ENCODE measurements at regions not wholly inside any gene's neighbourhood (a gene's known extent, or its start where the extent isn't known, plus 50 kb on each side); places are given as distances from the start of the nearest gene placed in this dataset.

DNA sequence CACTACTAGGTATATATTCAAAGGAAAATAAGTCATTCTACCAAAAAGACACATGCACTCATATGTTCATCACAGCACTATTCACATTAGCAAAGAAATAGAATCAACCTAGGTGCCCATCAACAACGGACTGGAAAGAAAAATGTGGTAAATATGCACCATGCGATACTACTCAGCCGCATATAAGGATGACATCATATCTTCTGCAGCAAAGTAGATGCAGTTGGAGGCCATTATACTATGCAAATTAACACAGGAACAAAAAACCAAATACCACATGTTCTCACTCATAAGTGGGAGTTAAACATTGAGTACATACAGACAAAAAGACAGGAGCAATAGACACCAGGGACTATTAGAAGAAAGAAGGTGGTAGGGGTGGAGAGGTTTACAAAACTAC is 412.1 kb upstream of the CWC22 start:
- no peak for DNase-seq (ENCODE audit: low spot score)
- TF ChIP-seq, protein P1, sequence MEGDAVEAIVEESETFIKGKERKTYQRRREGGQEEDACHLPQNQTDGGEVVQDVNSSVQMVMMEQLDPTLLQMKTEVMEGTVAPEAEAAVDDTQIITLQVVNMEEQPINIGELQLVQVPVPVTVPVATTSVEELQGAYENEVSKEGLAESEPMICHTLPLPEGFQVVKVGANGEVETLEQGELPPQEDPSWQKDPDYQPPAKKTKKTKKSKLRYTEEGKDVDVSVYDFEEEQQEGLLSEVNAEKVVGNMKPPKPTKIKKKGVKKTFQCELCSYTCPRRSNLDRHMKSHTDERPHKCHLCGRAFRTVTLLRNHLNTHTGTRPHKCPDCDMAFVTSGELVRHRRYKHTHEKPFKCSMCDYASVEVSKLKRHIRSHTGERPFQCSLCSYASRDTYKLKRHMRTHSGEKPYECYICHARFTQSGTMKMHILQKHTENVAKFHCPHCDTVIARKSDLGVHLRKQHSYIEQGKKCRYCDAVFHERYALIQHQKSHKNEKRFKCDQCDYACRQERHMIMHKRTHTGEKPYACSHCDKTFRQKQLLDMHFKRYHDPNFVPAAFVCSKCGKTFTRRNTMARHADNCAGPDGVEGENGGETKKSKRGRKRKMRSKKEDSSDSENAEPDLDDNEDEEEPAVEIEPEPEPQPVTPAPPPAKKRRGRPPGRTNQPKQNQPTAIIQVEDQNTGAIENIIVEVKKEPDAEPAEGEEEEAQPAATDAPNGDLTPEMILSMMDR (IDR thresholded peaks at IDR 0.05; ENCODE audit: extremely low read depth, insufficient read depth, missing control alignments): no peak
- in situ Hi-C loops (cut with MboI; ENCODE audit: low pct_unique_long_range_greater_than_20kb, low sequenced_read_pairs, unreplicated experiment): no loop called here

DNA sequence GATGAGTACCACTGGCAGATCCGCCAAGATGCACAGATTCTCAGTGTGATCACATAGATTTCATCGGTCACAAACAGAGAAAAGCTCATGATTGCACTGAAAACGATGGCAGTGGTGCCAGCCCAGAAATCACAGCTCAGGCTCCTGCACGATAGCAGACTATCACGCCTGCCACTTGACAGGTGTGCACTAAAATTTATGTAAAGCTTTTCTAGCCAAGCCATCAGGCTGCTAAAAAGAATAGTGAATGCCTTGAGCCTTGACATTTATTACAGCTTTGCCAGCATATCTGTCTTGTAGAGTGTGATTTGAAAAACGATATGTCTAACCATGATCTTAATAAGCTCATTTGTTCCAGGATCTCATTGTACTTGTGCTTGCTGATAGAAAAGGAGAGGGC is 409.5 kb upstream of the CWC22 start:
- TF ChIP-seq, protein P1 (IDR thresholded peaks at IDR 0.05; ENCODE audit: extremely low read depth, insufficient read depth, missing control alignments): no peak
- no peak for DNase-seq (ENCODE audit: low spot score)

DNA sequence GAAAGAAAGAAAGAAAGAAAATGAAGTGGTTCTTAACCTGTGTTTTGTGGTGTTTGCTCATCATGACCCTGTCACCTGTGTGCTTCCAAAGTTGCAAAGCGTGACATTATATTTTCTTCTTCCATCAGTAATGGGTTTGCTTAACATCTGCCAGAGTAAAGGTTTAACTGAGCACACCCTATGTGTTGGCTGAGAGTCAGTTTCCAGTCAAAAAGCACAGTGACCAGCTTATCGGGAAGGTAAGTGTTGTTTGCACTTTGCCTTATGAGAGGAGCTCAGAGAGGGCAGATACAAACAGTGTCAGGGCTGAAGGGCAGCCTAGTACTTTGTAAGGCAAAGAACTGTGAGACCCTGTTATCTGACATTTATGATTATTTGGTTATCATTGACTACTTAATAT is 406.2 kb upstream of the CWC22 start:
- in situ Hi-C loops (cut with MboI; ENCODE audit: low pct_unique_long_range_greater_than_20kb, low sequenced_read_pairs, unreplicated experiment): no loop called here
- TF ChIP-seq, protein P1 (IDR thresholded peaks at IDR 0.05; ENCODE audit: extremely low read depth, insufficient read depth, missing control alignments): no peak
- no peak for DNase-seq (ENCODE audit: low spot score)

More for the DNA sequence above, 409.5 kb upstream of the CWC22 start:
- in situ Hi-C loops (cut with MboI; ENCODE audit: low pct_unique_long_range_greater_than_20kb, low sequenced_read_pairs, unreplicated experiment): no loop called here

DNA sequence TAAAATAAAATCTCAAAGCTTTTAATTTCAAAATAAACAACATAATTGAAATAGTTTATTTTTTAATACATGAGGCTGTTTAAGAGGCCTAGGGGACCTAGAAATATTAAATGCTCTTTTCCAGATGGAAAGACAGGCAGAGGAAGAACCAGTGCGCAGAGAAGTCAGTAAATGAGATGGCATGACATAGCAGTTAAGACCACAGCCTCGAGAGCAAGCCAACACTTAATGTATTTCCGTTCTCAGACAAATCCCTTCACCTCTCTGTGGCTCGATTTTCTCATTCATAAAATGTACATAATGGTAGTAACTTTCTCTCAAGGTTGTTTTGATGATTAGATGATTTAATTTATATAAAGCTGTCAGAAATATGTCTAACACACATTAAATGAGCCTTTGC is 405.1 kb upstream of the CWC22 start:
- DNase-seq (ENCODE audit: low spot score): no peak
- in situ Hi-C loops (cut with MboI; ENCODE audit: low pct_unique_long_range_greater_than_20kb, low sequenced_read_pairs, unreplicated experiment): no loop called here
- TF ChIP-seq, protein P1 (IDR thresholded peaks at IDR 0.05; ENCODE audit: extremely low read depth, insufficient read depth, missing control alignments): no peak

DNA sequence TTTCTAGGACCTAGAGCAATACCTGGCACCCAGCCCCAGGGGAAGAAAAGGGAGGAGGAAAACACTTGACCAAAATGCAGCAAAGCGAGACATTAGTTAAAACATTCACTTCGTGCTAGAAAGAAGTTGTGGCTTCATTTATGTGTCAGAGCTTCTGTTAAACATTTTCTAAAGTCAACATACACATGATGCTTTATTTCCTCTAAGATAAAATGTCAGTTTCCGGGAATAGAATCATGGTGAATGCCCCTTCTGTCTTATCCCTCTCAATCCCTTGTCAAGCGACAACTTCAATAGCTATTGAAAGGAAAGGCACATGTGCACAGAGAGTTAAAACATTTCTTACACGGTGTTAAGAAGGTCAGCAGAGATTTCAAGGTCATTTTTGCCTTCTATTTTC is 404.6 kb upstream of the CWC22 start:
- no peak for DNase-seq (ENCODE audit: low spot score)
- in situ Hi-C loops (cut with MboI; ENCODE audit: low pct_unique_long_range_greater_than_20kb, low sequenced_read_pairs, unreplicated experiment): no loop called here
- TF ChIP-seq, protein P1 (IDR thresholded peaks at IDR 0.05; ENCODE audit: extremely low read depth, insufficient read depth, missing control alignments): no peak

DNA sequence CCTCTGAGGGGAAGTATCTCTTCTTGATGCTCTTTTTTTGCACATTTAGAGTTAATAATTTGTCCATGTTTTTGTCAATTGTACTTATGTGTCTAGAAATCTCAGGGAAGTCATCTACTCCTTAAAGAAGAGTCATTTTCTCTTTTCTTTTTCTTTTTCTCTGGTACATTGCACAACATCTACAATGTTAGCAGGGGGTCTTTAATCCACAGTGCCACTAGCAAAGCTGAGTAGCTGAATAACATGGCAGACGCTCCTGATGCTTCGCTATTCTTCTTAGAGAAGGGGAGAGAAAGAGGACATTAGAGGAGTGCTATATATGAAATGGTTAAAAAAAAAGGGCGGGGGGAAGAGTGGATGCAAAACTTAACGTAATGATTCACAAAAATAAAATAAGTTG is 399.6 kb upstream of the CWC22 start:
- in situ Hi-C loops (cut with MboI; ENCODE audit: low pct_unique_long_range_greater_than_20kb, low sequenced_read_pairs, unreplicated experiment): no loop called here
- TF ChIP-seq, protein P1 (IDR thresholded peaks at IDR 0.05; ENCODE audit: extremely low read depth, insufficient read depth, missing control alignments): no peak
- no peak for DNase-seq (ENCODE audit: low spot score)

DNA sequence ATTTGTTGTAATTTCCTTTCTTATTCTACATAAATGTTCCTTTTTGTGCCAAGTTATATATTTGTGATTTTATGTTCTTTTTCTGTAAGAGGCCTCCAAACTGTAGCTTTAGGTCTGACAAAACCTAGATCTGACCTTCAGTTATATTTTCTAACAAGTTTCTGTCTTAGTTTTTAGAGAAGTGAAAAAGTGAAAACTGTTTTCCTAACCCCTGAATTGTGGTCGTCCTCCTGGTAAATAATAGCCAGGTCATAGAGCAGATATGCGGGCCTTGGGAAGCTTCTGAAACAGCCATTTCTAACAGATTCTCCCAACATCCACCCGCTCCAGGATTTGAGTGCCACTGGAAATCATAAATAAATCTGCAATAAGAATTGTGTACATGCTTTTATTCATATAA is 398.4 kb upstream of the CWC22 start:
- no peak for DNase-seq (ENCODE audit: low spot score)
- TF ChIP-seq, protein P1 (IDR thresholded peaks at IDR 0.05; ENCODE audit: extremely low read depth, insufficient read depth, missing control alignments): no peak
- in situ Hi-C loops (cut with MboI; ENCODE audit: low pct_unique_long_range_greater_than_20kb, low sequenced_read_pairs, unreplicated experiment): no loop called here
